ENCODE measurements at regions not wholly inside any gene's neighbourhood (a gene's known extent, or its start where the extent isn't known, plus 50 kb on each side); places are given as distances from the start of the nearest gene placed in this dataset.

DNA sequence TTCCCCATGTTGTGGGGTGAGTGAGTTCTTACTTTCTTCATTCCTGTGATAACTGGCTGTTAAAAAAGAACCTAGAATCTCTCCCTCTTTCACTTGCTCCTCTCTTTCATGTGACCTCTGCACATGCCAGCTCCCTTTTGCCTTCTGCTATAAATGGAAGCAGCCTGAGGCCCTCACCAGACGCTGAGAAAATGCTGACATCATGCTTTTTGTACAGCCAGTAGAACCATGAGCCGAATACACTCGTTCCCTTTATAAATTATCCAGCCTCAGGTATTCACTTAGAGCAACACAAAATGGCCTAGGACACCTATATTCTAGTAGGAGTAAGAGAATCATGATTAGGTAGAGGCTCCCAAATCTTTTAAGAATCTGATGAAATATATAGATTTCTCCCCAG lies 333.5 kb downstream of the LRIG3 start:
- intact Hi-C loops (cut with DNase I; ENCODE audit: low total_unique reads): no loop called here
- Histone ChIP-seq H3K4me3 (no peak overlapping the region), H3K27me3 (no peaks in the 10 kb centered on the region), H3K27ac (no peak overlapping the region), H3K4me1 (peaks cover 0 to 36% (median 23%) of the 10 kb centered on the region in 4 donors), H3K36me3 (no peaks in the 10 kb centered on the region), H3K9me3 (no peaks in the 10 kb centered on the region)
- TF ChIP-seq, protein P1, sequence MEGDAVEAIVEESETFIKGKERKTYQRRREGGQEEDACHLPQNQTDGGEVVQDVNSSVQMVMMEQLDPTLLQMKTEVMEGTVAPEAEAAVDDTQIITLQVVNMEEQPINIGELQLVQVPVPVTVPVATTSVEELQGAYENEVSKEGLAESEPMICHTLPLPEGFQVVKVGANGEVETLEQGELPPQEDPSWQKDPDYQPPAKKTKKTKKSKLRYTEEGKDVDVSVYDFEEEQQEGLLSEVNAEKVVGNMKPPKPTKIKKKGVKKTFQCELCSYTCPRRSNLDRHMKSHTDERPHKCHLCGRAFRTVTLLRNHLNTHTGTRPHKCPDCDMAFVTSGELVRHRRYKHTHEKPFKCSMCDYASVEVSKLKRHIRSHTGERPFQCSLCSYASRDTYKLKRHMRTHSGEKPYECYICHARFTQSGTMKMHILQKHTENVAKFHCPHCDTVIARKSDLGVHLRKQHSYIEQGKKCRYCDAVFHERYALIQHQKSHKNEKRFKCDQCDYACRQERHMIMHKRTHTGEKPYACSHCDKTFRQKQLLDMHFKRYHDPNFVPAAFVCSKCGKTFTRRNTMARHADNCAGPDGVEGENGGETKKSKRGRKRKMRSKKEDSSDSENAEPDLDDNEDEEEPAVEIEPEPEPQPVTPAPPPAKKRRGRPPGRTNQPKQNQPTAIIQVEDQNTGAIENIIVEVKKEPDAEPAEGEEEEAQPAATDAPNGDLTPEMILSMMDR (IDR thresholded peaks at IDR 0.05): no peak
- DNase-seq: no peak

DNA sequence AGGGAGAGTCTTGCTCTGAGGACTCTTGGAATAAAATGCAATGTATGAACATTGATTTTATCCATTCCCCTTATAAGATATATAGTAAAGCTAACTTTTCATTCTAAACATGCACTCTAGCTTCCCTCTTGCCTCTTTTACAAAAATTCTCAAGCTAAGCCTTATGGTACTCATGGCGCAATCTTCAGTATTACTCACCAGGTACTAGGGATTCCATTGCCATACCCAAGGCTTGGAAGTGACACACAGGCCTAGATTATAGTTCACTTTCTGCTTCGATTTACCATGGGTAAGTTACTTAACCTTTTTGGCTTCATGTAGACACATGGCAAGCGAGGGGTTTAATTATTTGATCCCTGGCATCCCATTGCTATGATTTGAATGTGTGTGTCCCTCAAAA lies 331.5 kb downstream of the LRIG3 start:
- intact Hi-C loops (cut with DNase I; ENCODE audit: low total_unique reads): no loop called here

GRCh38 chr12:58592475-58593207 lies 327.7 kb downstream of the LRIG3 start:
- TF ChIP-seq, protein P1 (IDR thresholded peaks at IDR 0.05): no peak

More for the DNA sequence above, 331.5 kb downstream of the LRIG3 start:
- DNase-seq: no peak
- no peaks in the 10 kb centered on the region for H3K36me3 ChIP-seq
- H3K9me3 ChIP-seq: no peaks in the 10 kb centered on the region
- no peaks in the 10 kb centered on the region for H3K27me3 ChIP-seq
- H3K4me1 ChIP-seq: peaks cover 0 to 40% (median 21%) of the 10 kb centered on the region in 4 donors
- H3K4me3 ChIP-seq: no peak overlapping the region
- TF ChIP-seq, protein P1 (IDR thresholded peaks at IDR 0.05): no peak
- H3K27ac ChIP-seq: no peak overlapping the region

DNA sequence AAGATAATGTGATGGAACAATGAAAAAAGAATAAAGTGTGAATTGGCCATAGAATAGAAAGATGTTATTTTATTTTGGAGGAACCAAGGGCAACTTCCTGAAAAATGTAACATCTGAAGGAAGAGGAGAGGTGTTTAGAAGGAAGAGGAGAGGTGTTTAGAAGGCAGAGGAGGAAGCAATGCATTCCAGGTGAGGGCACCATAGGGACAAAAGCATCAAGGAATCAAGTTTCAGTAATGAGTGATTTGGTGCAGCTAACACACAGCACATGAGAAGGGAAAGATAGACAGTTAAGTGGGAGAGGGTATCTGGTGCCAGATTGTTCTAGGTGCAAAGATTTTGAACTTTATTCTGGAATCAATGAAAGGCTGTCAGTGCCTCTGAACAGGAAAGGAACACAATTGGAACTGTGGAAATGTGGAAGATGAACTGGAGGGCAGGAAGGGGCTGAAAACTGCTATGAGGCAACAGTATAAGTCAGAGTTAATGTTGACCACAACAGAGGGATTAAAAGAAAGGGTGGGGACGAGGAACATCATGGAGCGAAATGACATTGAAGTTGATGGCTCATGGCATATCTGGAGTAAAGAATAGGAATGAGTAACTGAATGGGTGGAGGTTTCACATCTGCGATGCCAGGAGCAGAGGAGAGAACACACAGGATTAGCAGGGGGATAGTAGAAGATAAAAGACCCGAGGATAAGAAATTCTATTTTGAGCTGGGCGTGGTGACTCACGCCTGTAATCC lies 326.6 kb downstream of the LRIG3 start:
- Histone ChIP-seq H3K9me3 (no peaks in the 10 kb centered on the region), H3K4me1 (peaks cover 0 to 15% (median 3%) of the 10 kb centered on the region in 4 donors), H3K27ac (no peak overlapping the region), H3K36me3 (no peaks in the 10 kb centered on the region), H3K27me3 (no peaks in the 10 kb centered on the region), H3K4me3 (no peak overlapping the region)
- TF ChIP-seq, protein P1 (IDR thresholded peaks at IDR 0.05): no peak
- intact Hi-C loops (cut with DNase I; ENCODE audit: low total_unique reads): no loop called here
- no peak for DNase-seq

More at GRCh38 chr12:58592475-58593207, 327.7 kb downstream of the LRIG3 start:
- H3K27ac ChIP-seq: no peak overlapping the region
- no peaks in the 10 kb centered on the region for H3K27me3 ChIP-seq
- DNase-seq: no peak
- no peak overlapping the region for H3K4me3 ChIP-seq
- peaks cover 0 to 21% (median 5%) of the 10 kb centered on the region in 4 donors for H3K4me1 ChIP-seq
- no peaks in the 10 kb centered on the region for H3K36me3 ChIP-seq
- intact Hi-C loops (cut with DNase I; ENCODE audit: low total_unique reads): no loop called here
- H3K9me3 ChIP-seq: no peaks in the 10 kb centered on the region

DNA sequence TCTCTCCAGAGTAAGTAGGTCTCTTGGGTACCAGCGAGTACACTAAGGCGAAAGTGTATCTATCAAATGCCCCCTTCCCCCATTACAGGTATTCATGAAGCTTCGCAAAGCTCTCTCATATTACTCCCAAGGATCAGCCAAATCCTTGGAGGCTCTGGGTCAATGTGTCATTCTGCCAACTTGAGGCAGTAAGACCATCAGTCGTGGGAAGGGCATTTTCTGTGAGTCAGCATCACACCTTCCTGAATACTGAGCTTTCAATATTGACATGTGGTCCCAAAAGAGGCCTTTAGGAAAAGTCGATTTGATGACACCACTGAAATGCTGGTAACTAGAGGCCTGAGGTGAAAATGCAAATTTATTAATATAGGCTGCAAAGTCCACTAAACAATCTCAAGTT lies 323.9 kb downstream of the LRIG3 start:
- no peak overlapping the region for H3K27ac ChIP-seq
- H3K4me1 ChIP-seq: peaks cover 0 to 15% (median 3%) of the 10 kb centered on the region in 4 donors
- H3K9me3 ChIP-seq: no peaks in the 10 kb centered on the region
- no peaks in the 10 kb centered on the region for H3K27me3 ChIP-seq
- no peak overlapping the region for H3K4me3 ChIP-seq
- H3K36me3 ChIP-seq: no peaks in the 10 kb centered on the region
- DNase-seq: no peak
- intact Hi-C loops (cut with DNase I; ENCODE audit: low total_unique reads): no loop called here
- TF ChIP-seq, protein P1 (IDR thresholded peaks at IDR 0.05): no peak
